ENCODE measurements at regions not wholly inside any gene's neighbourhood (a gene's known extent, or its start where the extent isn't known, plus 50 kb on each side); places are given as distances from the start of the nearest gene placed in this dataset.

DNA sequence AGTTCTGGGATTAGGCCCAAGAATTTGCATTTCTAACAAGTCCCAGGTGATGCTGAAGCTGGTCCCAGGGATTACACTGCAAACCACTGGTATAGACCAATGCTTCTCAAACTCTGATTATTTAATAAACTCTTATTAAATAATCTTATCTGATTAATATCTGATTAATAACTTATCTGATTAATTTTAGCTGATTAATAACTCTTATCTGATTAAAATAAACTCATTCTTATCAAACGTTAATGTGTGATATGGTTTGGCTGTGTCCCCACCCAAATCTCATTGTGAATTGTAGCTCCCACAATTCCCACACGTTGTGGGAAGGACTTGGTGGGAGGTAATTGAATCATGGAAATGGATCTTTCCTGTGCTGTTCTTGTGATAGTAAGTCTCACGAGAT is 78.6 kb upstream of the TANC2 start:
- DNase-seq (no peak), ATAC-seq (ENCODE audit: poor library complexity) (no peak)
- intact Hi-C loops (cut with DNase I) = no loop called here

DNA sequence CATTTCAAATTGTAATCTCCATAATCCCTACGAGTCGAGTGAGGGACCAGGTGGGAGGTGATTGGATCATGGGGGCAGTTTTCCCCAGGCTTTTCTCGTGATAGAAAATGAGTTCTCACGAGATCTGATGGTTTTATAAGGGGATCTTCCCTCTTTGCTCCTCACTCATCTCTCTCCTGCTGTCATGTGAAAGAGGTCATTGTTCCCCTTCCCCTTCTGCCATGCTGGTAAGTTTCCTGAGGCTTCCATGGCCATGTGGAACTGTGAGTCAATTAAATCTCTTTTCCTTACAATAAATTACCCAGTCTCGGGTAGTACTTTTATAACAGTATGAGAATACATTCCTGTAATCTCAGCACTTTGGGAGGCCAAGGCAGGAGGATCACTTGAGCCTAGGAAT is 76.7 kb upstream of the MARCHF10 start:
- DNase-seq = no peak
- intact Hi-C loops (cut with DNase I) = no loop called here
- ATAC-seq (ENCODE audit: poor library complexity) = no peak

DNA sequence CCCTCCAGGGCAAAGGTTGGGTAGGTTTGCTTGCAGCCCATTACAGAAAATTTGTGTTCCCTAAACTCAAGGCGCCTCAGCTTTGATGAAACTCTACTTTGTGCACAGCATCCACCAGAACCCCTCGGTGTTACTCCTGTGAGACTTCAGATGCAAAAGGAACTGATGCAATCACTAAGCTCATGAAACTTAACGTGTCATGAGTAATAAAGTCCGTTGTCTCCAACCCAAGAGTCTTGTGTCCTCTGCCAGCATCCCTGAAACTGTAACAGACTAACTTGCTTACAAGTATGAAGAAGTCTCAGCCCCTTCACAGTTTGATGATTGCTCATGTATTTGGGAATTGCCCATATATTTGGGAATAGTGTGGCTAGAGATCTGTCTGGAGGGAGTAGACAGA is 74.8 kb upstream of the MARCHF10 start:
- no peak for ATAC-seq (ENCODE audit: poor library complexity)
- DNase-seq = no peak
- intact Hi-C loops (cut with DNase I) = no loop called here

DNA sequence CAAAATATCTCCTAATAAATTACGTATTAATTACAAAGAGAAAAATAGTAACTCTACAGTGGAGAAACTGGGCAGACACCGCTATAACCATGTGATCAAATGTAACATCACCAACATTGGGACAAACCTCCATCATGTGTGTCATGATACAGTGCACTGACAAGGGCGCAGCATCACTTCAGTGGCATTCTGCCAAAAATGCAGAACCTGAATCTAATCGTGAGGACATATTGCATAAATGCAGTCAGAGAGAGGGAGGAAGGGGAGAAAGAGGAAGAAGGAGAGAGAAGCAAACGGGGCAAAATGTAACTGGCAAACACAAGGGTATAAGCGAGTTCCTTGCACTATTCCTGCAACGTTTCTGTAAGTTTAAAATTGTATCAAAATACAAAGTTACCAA is 74.2 kb upstream of the MARCHF10 start:
- DNase-seq = no peak
- no peak for ATAC-seq (ENCODE audit: poor library complexity)
- intact Hi-C loops (cut with DNase I) = no loop called here

DNA sequence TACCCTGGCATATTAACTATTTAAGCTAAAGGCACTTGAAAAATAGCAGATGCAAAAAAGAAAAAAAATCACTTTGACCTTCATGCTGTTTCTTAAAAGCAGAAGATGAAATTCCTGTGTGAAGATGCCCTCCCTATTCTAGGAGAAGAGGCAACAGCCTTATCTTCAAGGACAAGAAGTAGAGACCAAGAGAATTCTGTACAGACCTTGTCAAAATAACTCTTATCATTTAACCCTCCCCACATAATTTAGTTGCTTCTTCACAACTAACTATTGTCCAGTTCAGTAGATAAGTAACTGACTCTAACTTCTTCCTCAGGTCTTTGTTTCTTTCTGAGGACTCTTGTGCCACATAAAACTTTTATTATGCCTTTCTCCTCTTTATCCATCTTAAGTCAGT is 72.0 kb upstream of the MARCHF10 start:
- ATAC-seq (ENCODE audit: poor library complexity) = no peak
- DNase-seq = no peak
- intact Hi-C loops (cut with DNase I) = no loop called here

DNA sequence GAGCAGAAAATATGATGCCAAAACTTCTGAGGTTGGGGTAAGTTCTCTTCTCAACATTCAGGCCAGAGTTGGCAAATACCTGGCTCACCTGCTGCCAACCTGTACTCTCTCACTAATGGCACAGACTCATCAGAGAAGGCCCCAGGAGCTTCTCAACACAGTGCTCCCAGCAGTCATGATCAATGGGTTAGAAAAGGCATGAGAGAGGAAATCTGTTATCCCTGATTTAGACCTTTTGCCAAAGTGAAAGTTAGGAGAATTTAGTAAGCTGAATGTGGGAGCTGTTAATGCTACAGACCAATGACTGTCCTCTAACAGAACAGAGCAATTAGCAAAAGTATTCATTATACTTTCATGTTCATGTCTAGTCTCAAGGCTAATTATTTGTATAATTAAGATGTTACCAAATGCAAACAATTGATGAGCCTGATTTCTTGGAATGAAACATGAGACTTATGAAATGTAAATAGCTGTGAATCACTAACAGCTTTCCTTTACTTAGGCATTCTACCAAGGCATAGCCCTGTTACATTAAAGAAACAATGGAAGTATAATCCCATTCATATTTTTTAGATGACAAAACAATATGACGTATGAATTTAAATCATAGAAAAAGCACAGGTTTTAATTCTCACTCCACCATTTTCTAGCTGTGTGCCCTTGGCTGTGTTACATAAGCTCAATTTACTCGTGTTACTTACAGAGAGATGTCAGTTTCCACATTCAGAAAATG is 68.7 kb upstream of the MARCHF10 start:
- intact Hi-C loops (cut with DNase I) = no loop called here
- ATAC-seq (ENCODE audit: poor library complexity) (no peak), DNase-seq (no peak)

DNA sequence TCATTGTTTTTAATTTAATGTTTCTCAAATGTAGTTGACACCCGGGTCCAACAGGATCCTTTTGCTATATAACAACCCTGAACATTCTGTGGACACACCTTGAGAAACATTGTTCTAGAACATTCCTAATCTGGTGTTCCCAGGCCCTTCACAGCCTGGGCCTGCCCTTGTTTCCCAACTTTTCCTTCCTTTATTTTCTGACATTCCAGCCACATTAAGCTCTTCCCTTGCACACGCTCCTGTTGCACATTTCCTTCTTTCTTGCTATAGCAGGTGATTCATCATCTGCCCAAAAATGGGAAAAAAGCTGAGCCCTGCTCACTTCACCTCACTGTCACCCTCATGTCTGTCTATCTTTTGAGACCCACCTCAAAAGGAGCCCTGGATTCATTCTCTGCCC is 67.9 kb upstream of the MARCHF10 start:
- DNase-seq (no peak), ATAC-seq (ENCODE audit: poor library complexity) (no peak)
- intact Hi-C loops (cut with DNase I) = no loop called here

DNA sequence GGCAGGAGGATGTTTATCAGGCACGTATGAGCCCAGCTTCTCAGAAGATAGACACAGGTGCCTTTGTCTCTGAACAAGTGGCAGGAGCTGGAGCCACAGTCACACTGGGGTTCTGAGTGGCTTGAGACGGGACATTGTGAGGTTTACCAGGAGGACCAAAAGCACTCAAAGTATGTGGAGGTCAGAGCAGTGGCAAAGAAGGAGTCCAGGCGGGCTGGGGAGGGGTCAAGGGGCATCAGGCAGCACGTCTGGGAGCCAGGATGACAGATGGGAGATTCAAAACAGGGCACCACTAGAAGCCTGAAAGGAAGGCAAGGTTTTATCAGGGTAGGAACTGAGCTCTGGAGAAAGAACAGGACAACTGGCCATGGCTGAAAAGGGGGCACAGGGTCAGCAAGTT is 67.2 kb upstream of the MARCHF10 start:
- no peak for ATAC-seq (ENCODE audit: poor library complexity)
- DNase-seq = no peak
- intact Hi-C loops (cut with DNase I) = no loop called here

DNA sequence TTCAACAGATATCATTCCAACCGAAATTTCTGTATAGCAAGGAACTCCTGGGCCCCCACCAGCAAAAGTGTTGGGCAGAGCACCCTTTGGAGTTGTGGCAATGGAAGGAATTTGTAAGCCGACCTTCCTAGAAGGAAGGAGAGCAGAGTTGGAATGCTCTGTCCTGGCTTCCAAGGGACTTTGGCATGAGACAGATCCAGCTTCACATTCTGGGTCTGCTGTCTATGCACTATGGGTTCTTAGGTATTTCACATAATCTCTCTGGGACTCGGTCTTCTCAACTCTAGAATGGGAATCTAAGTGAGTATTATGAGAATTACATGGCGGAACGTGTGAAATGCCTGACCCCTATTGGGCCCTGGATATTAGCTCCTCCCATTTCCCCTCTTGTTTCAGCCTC is 63.2 kb upstream of the MARCHF10 start:
- DNase-seq = no peak
- no peak for ATAC-seq (ENCODE audit: poor library complexity)
- intact Hi-C loops (cut with DNase I) = no loop called here

DNA sequence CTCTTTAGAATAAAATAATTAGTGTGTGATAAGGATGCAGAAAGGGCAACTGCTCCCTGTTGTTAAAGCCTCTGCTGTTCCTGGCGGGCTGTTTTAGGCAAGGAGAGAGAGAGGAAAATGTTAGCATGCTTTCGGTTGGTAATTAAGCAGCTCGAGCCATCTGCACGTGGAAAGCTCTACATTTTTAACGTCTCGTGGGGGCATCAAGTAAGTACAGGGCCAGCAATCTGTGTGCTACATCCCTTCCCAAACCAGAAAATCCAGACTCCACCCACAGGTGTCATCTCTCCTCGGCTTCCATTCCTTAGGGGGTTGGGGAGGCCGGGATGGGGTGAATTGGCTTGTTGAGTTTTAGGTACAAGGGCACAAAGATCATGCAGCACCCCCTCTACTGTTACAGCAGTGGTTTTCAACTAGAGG is 62.4 kb upstream of the MARCHF10 start:
- intact Hi-C loops (cut with DNase I) = no loop called here
- DNase-seq (no peak), ATAC-seq (ENCODE audit: poor library complexity) (no peak)

DNA sequence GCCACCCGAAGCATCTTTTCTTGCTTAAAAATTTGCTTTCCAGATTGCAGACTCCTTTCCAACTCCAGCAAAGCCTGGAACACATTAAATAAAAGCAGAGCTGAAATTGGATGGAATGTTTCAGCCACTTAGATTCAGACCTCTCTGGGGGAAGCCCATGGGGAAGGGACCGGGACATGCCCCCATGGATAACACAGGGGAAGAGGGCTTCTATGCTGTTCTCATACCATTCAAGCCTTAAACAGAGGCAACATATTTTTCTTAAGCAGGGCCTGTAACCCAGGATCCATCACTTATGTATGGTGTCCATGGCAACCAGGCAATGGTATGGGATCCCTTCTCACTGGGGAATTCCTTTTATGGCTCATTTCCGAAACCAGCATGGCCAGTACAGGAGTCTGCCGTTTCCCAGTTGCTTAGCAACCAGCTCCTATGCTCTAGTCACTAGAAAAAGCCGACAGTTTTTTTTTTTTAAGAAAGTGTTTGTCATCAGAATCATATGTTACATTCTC is 62.0 kb upstream of the MARCHF10 start:
- no peak for DNase-seq
- no peak for ATAC-seq (ENCODE audit: poor library complexity)
- intact Hi-C loops (cut with DNase I) = no loop called here

DNA sequence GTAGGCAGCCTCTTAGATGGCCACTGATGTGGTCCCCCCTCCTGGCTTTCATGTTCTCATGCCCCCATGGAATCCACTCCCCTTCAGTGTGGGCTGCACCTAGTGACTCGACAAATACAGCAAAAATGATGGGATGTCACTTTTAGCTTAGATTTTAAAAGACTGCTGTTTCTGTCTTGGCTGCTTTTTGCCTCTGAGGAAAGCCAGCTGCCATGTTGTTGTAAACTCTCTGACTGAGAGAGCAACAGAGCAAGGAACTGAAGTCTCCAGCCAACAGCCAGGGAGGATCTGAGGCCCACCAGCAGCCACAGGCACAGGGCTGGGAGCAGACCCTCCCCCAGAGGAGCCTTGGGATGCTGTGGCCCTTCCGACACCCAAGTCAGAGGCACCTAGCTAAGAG is 60.6 kb upstream of the MARCHF10 start:
- intact Hi-C loops (cut with DNase I) = no loop called here
- ATAC-seq (ENCODE audit: poor library complexity) (no peak), DNase-seq (no peak)

DNA sequence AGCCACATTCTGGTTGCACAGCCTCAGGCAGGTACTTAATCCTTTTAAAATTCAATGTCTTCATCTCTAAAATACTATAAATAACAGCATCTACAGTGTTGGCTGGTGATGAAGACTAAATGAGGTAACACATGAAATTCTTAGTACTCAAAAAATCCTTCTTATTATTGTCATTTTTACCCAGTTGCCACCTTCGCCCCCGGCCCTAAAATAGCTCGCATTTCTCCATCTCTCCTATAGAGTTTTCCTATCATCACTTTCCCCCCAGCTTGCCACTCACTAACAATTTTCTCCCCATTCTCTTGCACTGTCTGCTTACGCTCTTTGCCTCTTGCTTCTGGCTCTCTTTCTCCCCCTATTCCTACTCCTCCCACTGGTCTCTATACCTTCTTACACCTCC is 59.9 kb upstream of the MARCHF10 start:
- intact Hi-C loops (cut with DNase I) = no loop called here
- DNase-seq = no peak
- ATAC-seq (ENCODE audit: poor library complexity) = no peak

DNA sequence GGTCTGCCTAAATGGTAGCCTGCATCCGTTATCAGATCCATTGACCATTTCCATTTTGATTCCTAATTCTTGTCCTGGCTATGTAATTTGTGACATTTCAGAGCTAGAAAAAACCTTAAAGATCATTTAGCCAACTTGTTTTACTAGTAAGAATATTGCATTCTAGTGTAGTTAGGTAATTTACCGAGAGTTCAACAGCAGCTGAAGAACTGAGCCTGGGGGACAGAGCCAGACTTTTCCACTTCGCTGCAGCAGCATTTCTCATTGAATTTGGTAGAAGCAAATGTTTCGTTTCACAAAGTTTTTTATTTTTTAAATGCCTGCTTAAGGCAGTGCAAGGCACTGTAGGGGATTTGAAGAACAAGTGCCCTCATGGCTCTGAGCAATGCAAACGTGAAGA is 59.2 kb upstream of the MARCHF10 start:
- intact Hi-C loops (cut with DNase I) = no loop called here
- no peak for ATAC-seq (ENCODE audit: poor library complexity)
- no peak for DNase-seq

DNA sequence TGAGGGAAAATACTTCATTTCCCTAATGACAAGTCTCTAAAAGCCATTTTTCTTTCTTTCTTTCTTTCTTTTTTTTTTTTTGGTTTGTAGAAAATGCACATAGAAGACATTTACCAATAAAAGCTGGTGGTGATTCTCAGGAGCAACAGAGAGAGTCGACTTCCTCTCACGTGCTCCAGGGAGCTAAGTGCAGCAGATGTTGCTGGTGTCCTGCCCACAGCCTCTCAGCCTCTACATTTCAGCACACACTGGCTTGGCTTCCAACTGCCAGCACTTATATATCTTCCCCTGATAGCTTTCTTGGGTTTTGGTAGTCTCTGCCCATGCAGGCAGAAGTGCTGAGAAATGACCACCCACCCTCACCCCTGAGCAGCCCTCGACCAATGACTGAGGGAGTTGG is 58.4 kb upstream of the MARCHF10 start:
- intact Hi-C loops (cut with DNase I) = no loop called here
- DNase-seq (no peak), ATAC-seq (ENCODE audit: poor library complexity) (no peak)

DNA sequence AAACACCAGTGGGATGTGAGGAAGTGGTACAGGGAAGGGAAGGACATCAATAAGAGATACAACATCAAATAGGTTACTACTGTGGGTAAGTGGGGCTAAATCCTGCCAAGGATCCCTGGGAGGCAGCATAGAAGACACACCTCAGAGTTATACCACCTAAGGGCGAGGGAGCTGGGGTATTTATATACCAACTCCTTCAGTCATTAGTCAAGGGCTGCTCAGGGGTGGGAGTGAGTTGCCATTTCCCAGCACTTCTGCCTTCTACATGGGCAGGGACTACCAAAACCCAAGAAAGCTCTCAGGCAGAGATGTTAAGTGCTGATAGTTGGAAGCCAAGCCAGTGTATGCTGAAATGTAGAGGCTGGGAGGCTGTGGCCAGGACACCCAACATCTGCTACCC is 57.5 kb upstream of the MARCHF10 start:
- ATAC-seq (ENCODE audit: poor library complexity) (no peak), DNase-seq (no peak)
- intact Hi-C loops (cut with DNase I) = no loop called here

DNA sequence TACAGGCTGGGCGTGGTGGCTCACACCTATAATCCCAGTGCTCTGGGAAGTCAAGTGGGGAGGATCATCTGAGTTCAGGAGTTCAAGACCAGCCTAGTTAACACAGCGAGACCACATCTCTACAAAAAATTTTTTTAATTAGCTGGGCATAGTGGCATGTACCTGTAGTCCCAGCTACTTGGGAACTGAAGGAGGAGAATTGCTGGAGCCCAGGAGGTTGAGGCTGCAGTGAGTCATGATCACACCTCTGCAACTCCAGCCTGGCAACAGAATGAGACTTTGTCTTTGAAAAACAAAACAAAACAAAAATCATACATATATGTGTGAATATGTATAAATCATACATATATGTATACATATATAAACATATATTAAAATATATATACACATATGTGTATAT is 54.1 kb upstream of the MARCHF10 start:
- ATAC-seq (ENCODE audit: poor library complexity) (no peak), DNase-seq (no peak)
- intact Hi-C loops (cut with DNase I) = no loop called here

DNA sequence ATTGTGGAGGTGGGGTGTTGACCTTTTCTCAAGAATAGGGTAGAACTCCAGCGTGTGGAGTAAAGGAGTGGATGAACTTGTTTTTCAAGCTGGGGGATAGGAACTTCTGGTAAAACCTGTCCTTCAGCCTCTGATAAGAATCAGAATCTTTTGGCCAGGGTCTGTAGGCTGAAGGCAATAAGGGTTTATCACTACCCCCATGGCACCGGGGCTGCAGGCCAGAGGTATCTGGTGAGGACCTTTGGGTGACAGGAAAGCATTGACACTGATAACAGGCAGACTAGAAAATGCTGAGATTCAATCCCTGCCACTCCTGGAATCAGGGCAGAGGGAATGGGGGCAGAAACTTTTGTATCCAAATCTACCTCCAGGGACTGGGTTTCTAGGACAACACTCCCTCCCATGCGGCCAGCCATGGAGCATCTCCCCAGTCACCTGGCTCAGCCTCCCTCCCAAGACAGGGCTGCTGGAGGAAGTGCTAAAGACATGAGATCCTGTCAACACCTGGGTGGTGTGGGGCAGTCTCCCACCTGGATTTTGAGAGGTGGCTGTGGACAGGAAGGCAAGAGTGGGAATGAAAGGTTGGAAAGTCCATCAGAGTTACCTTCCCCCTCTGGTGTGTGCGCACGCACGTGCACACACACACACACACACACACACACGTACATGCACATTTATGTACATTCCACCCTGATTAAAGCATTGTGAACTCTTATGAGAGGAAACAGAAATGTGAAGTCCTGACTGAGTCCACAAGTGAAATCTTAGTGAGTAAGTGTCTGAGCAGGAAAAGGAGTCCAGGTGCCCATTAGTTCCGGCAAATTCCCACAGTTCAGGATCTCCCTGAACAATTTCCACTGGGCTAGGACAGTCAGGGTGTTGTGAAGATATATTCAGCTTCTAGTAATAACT is 53.1 kb upstream of the MARCHF10 start:
- intact Hi-C loops (cut with DNase I) = no loop called here
- ATAC-seq (ENCODE audit: poor library complexity) (no peak), DNase-seq (no peak)

DNA sequence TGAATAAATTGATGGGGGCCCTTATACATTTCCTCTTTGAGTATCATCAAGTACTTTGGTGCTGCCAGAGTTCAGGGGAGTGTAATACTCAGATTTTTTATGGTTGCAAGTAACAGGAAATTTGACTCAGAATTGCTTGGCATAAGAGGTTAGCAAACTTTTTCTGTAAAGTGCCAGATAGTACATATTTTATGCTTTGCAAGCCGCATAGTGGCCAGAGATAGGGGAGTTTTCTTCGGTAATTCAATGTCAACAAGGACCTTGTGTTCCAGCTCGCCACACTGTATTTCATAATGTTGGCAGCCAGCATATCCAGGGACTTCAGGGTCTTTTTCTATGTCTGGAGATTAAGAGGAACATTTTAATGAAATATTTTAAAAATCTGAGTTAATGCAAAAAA is 51.0 kb upstream of the MARCHF10 start:
- DNase-seq (no peak), ATAC-seq (ENCODE audit: poor library complexity) (no peak)
- intact Hi-C loops (cut with DNase I) = no loop called here

Data from Right ventricle myocardium superior (tissue), 1 donor.